OCI-LY1 (cell line): ENCODE measurements at regions not wholly inside any gene's neighbourhood (a gene's known extent, or its start where the extent isn't known, plus 50 kb on each side); places are given as distances from the start of the nearest gene placed in this dataset.

Source experiments
- EZH2 ChIP-seq: fragments of 200-600 bp; sonication (generic), shearing (Covaris generic); IDR thresholded peaks from 2 replicates; pipeline ENCODE4 v1.8.0; 2017; ENCODE audit warnings: borderline replicate concordance, mixed run types, mild to moderate bottlenecking, antibody characterized with exemption, low read length, moderate library complexity, mixed read lengths
- TF ChIP-seq, protein P1 (sequence below): fragments of 200-600 bp; sonication (generic), shearing (Covaris generic); IDR thresholded peaks from 2 replicates; pipeline ENCODE4 v1.5.1; 2017; ENCODE audit warnings: mild to moderate bottlenecking, antibody characterized with exemption, low read length, moderate library complexity, mixed read lengths

DNA sequence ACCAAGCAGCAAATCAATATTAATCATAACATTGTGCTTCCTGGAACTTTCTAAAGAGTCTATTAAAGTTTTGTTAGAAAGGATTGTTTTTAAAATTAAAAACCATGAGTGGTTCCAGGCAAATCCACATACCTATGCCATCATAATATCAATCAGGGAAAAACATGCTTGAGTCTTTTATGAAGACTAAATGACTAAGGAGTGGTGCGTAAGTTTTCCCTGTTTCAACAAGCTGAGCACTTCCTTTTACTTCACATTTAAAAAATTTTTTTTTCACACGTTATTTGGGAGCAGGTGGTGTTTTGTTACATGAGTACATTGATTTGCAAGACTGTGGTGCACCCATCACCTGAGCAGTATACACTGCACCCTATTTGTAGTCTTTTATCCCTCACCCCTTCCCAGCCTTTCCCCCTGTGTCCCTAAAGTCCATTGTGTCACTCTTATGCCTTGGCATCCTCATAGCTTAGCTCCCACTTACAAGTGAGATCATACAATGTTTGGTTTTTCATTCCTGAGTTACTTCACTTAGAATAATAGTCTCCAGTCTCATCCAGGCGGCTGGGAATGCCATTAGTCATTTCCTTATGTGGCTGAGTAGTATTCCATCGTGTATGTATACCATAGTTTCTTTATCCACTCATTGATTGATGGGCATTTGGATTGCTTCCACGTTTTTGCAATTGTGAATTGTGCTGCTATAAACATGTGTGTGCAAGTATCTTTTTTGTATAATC lies 1190.3 kb upstream of the RAG2 start:
- TF ChIP-seq, protein P1, sequence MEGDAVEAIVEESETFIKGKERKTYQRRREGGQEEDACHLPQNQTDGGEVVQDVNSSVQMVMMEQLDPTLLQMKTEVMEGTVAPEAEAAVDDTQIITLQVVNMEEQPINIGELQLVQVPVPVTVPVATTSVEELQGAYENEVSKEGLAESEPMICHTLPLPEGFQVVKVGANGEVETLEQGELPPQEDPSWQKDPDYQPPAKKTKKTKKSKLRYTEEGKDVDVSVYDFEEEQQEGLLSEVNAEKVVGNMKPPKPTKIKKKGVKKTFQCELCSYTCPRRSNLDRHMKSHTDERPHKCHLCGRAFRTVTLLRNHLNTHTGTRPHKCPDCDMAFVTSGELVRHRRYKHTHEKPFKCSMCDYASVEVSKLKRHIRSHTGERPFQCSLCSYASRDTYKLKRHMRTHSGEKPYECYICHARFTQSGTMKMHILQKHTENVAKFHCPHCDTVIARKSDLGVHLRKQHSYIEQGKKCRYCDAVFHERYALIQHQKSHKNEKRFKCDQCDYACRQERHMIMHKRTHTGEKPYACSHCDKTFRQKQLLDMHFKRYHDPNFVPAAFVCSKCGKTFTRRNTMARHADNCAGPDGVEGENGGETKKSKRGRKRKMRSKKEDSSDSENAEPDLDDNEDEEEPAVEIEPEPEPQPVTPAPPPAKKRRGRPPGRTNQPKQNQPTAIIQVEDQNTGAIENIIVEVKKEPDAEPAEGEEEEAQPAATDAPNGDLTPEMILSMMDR, result no peak
- no peak for TF ChIP-seq EZH2
